HUES48 (cell line): ENCODE measurements at regions not wholly inside any gene's neighbourhood (a gene's known extent, or its start where the extent isn't known, plus 50 kb on each side); places are given as distances from the start of the nearest gene placed in this dataset.
A peak's percentile ranks its signal among the peaks of the same experiment; 100 is the strongest.

Source experiments
- H3K27ac ChIP-seq: one replicate; pipeline ENCODE4 v1.7.0; 2013; ENCODE audit warnings: low read depth, low read length, inconsistent platforms
- H3K27me3 ChIP-seq: 2 replicates; pipeline ENCODE4 v1.6.1; 2013; ENCODE audit warnings: mild to moderate bottlenecking, low read length; ENCODE audit not compliant: control insufficient read depth, insufficient read depth
- H3K36me3 ChIP-seq: 2 replicates; pipeline ENCODE4 v1.6.1; 2013; ENCODE audit warnings: low read length; ENCODE audit not compliant: control insufficient read depth, insufficient read depth
- H3K4me1 ChIP-seq: 2 replicates; pipeline ENCODE4 v1.6.1; 2013; ENCODE audit warnings: mild to moderate bottlenecking, low read length; ENCODE audit not compliant: control insufficient read depth, insufficient read depth
- H3K4me3 ChIP-seq: 2 replicates; pipeline ENCODE4 v1.5.1; 2013; ENCODE audit warnings: mild to moderate bottlenecking, low read depth, low read length
- H3K9ac ChIP-seq: 2 replicates; pipeline ENCODE4 v1.6.1; 2013; ENCODE audit warnings: mild to moderate bottlenecking, low read depth, low read length, moderate library complexity
- H3K9me3 ChIP-seq: 2 replicates; pipeline ENCODE4 v1.6.1; 2013; ENCODE audit warnings: low read length; ENCODE audit not compliant: control insufficient read depth, insufficient read depth

- H3K9me3 ChIP-seq = no peaks in the 10 kb centered on the region
- 0 out of 2 replicates have a peak, but pooled peaks cover 11% of the 10 kb centered on the region for H3K4me1 ChIP-seq
Measured at GRCh38 chr5:156178117-156178516, 148.8 kb upstream of the SGCD start.

GRCh38 chr5:156181656-156182055 is 145.3 kb upstream of the SGCD start:
- Histone ChIP-seq H3K4me3 (no peak overlapping the region), H3K36me3 (no peaks in the 10 kb centered on the region), H3K9me3 (no peaks in the 10 kb centered on the region), H3K27ac (peak overlapping the region; percentile 2), H3K27me3 (no peaks in the 10 kb centered on the region), H3K4me1 (0 out of 2 replicates have a peak, but pooled peaks cover 11% of the 10 kb centered on the region), H3K9ac (no peak overlapping the region)

More at GRCh38 chr5:156178117-156178516, 148.8 kb upstream of the SGCD start:
- Histone ChIP-seq H3K36me3 (no peaks in the 10 kb centered on the region), H3K4me3 (no peak overlapping the region), H3K9ac (no peak overlapping the region), H3K27ac (no peak overlapping the region), H3K27me3 (no peaks in the 10 kb centered on the region)

DNA sequence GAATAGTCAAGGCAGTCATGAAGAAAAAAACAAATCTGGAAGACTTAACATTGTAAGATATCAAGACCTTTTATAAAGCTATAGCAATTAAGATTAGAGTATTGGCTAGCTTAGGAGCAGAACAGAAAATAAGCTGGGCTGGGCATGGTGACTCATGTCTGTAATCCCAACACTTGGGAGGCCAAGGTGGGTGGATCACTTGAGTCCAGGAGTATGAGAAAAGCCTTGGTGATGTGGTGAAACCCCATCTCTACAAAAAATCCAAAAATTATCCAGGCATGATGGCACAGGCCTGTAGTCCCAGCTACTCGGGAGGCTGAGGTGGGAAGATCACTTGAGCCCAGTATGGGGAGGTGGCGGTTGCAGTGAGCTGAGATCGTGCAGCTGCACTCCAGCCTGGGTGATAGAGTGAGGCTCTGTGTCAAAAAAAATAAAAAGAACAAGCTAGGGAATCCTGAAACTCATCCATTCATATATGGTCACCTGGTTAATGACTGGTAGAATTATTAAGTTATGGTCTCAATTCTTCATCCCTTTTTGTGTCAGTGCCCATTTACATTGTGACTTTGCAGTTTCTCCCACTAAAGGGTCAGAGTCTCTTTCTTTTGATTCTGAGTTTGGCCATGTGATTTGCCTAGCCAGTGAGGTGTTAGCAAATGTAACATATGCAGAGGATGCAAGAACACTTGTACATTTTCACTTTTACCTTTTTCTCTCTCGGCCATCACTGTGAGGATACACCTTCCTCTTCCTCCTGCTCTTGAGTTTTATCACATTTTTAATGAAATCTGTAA is 144.6 kb upstream of the SGCD start:
- Histone ChIP-seq H3K27ac (peak overlapping the region; percentile 2), H3K9me3 (no peaks in the 10 kb centered on the region), H3K9ac (no peak overlapping the region), H3K27me3 (no peaks in the 10 kb centered on the region), H3K4me1 (0 out of 2 replicates have a peak, but pooled peaks cover 11% of the 10 kb centered on the region), H3K36me3 (no peaks in the 10 kb centered on the region), H3K4me3 (no peak overlapping the region)

- Histone ChIP-seq H3K27me3 (no peaks in the 10 kb centered on the region), H3K4me1 (0 out of 2 replicates have a peak, but pooled peaks cover 3% of the 10 kb centered on the region), H3K9me3 (no peaks in the 10 kb centered on the region), H3K9ac (no peak overlapping the region), H3K36me3 (no peaks in the 10 kb centered on the region), H3K27ac (no peak overlapping the region), H3K4me3 (no peak overlapping the region)
Measured at GRCh38 chr5:156186760-156187159, 140.2 kb upstream of the SGCD start.

DNA sequence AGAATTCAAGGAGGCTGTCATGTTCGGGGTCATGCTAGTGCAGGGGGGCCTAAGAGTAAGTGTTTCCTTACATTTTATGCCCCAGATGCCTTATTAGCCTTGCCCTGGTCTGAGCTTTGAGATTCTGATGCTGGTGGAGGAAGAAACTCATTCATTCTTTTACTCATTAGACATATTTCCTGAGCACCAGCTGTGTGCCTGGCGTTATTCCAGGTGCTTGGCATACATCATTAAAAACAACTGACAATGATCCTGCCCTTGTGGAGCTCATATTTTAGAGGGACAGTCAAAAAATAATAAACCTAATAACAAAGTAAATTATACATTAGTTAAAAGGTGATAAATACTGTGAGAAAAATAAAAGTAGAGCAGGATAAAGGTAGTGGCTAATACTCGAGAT is 138.9 kb upstream of the SGCD start:
- H3K27me3 ChIP-seq = no peaks in the 10 kb centered on the region
- no peaks in the 10 kb centered on the region for H3K36me3 ChIP-seq

GRCh38 chr5:156189628-156190027 is 137.3 kb upstream of the SGCD start:
- H3K4me3 ChIP-seq = no peak overlapping the region
- no peaks in the 10 kb centered on the region for H3K36me3 ChIP-seq
- no peaks in the 10 kb centered on the region for H3K27me3 ChIP-seq
- no peaks in the 10 kb centered on the region for H3K4me1 ChIP-seq
- H3K9ac ChIP-seq = no peak overlapping the region
- no peak overlapping the region for H3K27ac ChIP-seq
- no peaks in the 10 kb centered on the region for H3K9me3 ChIP-seq

More for the DNA sequence above, 138.9 kb upstream of the SGCD start:
- Histone ChIP-seq H3K27ac (no peak overlapping the region), H3K9ac (no peak overlapping the region), H3K4me3 (no peak overlapping the region), H3K4me1 (no peaks in the 10 kb centered on the region), H3K9me3 (no peaks in the 10 kb centered on the region)

DNA sequence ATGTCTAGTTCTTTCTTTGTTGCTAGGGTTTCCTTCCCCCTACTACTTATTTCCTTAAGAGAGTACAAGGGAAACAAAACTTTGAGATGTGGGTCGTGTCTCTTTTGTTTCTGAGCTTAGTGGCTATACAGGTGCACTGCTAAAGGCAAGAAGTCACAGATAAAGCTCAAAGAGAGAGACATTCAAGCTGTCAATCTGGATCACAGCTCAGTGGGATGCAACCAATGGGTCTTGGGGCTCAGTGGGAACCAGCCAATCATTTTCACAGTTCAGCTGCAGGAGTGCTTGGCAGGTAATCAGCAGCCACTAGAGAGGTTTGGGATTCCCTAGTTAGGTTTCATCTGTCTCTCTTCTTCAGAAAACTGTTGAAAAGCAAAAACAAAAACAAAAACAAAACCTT is 135.4 kb upstream of the SGCD start:
- no peaks in the 10 kb centered on the region for H3K36me3 ChIP-seq
- no peaks in the 10 kb centered on the region for H3K9me3 ChIP-seq
- H3K27me3 ChIP-seq = no peaks in the 10 kb centered on the region
- H3K4me3 ChIP-seq = no peak overlapping the region
- no peak overlapping the region for H3K9ac ChIP-seq
- no peak overlapping the region for H3K27ac ChIP-seq
- no peaks in the 10 kb centered on the region for H3K4me1 ChIP-seq

- H3K4me1 ChIP-seq = peaks cover 9% of the 10 kb centered on the region
- no peak overlapping the region for H3K4me3 ChIP-seq
- no peak overlapping the region for H3K9ac ChIP-seq
- H3K9me3 ChIP-seq = no peaks in the 10 kb centered on the region
- H3K36me3 ChIP-seq = no peaks in the 10 kb centered on the region
- H3K27ac ChIP-seq = no peak overlapping the region
- no peaks in the 10 kb centered on the region for H3K27me3 ChIP-seq
Measured at GRCh38 chr5:156197042-156197635, 129.8 kb upstream of the SGCD start.

DNA sequence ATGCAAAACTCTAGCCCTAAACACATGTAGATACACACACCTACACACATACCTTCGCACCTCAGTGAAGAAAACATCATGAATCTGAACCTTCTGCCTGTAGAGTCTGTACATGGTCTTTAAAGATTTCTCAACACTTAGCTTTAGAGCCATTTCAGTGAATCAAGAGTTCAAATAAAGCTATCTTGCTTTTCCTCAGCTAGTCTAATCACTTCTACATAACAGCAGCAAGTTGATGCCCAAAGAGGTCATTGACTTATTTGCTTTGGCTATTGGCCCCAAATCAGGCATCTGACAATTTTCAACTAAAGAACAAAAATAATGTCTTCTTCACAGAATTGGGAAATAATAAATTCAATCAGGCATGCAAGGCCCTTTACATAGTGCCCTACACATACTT is 127.9 kb upstream of the SGCD start:
- Histone ChIP-seq H3K4me3 (no peak overlapping the region), H3K9ac (no peak overlapping the region), H3K36me3 (no peaks in the 10 kb centered on the region), H3K4me1 (peaks cover 14% of the 10 kb centered on the region), H3K9me3 (no peaks in the 10 kb centered on the region), H3K27ac (no peak overlapping the region), H3K27me3 (no peaks in the 10 kb centered on the region)

DNA sequence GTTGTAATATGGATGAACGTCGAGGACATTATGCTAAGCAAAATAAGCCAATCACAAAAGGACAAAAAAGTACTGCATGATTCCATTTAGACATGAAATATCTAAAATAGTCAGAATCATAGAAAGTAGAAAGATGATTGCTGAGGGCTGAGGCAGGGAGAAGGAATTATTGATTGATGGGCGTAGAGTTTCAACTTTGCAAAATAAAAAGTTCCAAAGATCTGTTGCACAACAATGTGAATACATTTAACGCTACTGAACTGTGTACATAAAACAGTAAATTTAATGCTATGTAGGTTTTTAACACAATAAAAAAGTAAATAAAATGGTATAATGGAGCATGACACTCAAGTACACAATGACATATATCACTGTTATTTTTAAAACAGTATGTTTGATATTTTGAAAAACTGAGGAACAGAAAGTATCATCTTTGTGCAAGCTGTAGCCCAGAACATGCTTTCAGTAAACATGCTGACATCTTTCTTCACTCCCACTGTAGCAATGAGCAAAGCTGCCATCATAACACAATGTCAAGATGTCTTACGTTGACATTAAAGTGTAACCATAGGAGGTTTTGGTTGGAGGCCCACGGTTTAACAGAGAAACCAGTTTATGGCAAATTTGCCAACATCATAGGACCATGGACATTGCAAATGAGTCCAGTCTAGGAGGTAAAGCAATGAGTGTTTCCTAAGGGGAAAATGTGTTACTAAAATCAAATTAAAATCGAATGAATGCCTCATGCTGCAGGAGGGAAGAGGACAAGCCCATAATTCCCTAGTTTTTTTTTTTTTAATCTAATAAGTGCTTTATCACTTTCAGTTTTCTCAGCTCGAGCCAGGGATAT is 125.8 kb upstream of the SGCD start:
- Histone ChIP-seq H3K9ac (no peak overlapping the region), H3K36me3 (no peaks in the 10 kb centered on the region), H3K9me3 (no peaks in the 10 kb centered on the region), H3K27me3 (no peaks in the 10 kb centered on the region), H3K27ac (peak overlapping the region; percentile 81), H3K4me3 (no peak overlapping the region), H3K4me1 (peaks cover 14% of the 10 kb centered on the region)
